ENCODE measurements at regions not wholly inside any gene's neighbourhood (a gene's known extent, or its start where the extent isn't known, plus 50 kb on each side); places are given as distances from the start of the nearest gene placed in this dataset.

DNA sequence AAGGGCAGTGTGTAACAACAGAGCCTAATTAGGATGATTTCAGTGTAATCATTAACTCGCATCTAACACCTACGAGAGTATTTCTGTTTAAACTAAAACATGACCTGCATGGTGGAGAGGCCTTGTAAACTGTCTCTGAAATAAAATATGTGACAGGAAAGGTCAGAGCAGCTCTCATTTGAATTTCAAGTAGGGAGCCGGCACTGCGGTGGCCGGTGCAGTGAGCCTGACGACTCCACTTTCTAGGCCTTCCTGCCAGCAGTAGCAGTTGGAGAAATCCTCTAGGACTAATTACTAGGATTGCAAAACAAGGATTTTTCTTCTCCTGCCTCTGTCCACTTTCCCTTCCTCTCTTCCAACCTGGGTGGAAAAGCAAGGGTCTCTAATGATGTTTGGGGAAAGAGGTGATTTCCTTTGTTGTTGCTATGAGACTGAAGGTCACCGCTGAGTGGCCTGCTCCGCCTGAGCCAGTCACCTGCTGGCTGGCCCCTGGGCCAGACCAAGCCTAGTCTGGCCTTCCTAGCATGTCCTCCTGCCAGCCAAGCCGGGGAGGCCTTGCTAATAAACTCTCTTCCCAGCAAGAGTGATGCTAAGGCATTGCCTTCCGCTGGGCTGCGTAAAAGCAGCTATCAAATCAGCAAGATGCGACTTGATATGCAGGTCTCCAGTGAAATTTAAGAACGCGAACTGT, 245.7 kb downstream of the PSAT1 start:
- in situ Hi-C loops (cut with HindIII; ENCODE audit: low pct_unique_long_range_greater_than_20kb, low sequenced_read_pairs): no loop called here
- DNase-seq (ENCODE audit: low read depth): no peak

GRCh38 chr9:78543353-78543752, 246.4 kb downstream of the PSAT1 start:
- DNase-seq (ENCODE audit: low read depth): no peak
- in situ Hi-C loops (cut with HindIII; ENCODE audit: low pct_unique_long_range_greater_than_20kb, low sequenced_read_pairs): no loop called here

DNA sequence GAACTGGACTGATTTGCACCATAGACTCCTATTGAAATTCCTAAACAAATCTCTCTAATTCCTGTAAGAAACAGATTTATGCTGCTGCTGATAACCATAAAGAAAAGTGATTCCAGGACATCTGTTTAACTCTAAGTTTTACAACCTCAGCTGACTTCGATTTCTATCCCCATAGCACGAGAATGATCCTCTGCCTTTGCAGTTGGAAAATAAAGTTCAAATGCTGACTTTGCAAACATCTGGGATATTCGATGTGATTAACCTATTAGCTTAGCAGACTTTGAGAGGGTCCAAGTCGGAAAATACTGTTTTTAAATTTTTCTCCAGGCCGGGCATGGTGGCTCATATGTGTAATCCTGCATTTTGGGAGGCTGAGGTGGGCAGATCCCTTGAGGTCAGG, 247.3 kb downstream of the PSAT1 start:
- no peak for DNase-seq (ENCODE audit: low read depth)
- in situ Hi-C loops (cut with HindIII; ENCODE audit: low pct_unique_long_range_greater_than_20kb, low sequenced_read_pairs): no loop called here

GRCh38 chr9:78547831-78548230, 250.9 kb downstream of the PSAT1 start:
- in situ Hi-C loops (cut with HindIII; ENCODE audit: low pct_unique_long_range_greater_than_20kb, low sequenced_read_pairs): no loop called here
- no peak for DNase-seq (ENCODE audit: low read depth)

- in situ Hi-C loops (cut with HindIII; ENCODE audit: low pct_unique_long_range_greater_than_20kb, low sequenced_read_pairs): no loop called here
- DNase-seq (ENCODE audit: low read depth): no peak
These were observed 251.7 kb downstream of the PSAT1 start for GRCh38 chr9:78548670-78549069.

DNA sequence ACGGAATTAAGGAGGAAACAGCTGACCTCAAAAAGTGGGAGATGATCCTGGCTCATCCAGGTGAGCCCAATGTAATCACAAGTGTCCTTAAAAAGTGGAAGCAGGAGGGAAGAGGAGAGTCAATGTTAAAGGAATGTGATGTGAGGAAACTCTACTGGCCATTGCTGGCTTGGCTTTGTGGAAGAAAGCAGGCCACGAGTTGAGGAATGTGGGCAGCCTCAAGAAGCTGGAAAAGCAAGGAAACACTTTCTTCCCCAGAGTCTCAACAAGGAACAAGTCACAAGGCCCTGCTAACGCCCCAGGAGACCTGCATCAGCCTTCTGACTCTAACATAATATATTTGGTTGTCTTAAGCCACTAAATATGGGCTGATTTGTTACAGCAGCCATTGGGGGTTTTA, 252.8 kb downstream of the PSAT1 start:
- no peak for DNase-seq (ENCODE audit: low read depth)
- in situ Hi-C loops (cut with HindIII; ENCODE audit: low pct_unique_long_range_greater_than_20kb, low sequenced_read_pairs): no loop called here

DNA sequence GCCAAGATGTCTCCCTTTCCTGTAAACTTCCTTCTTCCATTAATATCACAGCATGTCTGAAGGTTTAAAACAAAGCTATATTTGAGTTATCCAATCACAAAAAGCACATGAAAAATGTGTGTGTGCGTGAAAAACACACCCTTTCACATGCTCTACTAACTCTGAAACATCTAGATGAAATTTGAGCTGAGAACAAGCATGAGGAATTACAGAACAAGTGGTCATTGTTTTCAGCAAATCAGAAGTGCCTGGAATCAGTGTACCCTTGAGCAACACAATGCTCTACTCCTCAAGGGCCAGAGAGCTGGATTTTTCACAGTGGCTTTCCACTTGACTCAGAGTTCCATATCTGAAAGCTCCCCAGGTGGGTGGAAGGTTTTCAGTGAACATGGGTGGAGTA, 255.9 kb downstream of the PSAT1 start:
- in situ Hi-C loops (cut with HindIII; ENCODE audit: low pct_unique_long_range_greater_than_20kb, low sequenced_read_pairs): no loop called here
- DNase-seq (ENCODE audit: low read depth): peak; percentile 31

GRCh38 chr9:78557540-78557939, 260.6 kb downstream of the PSAT1 start:
- DNase-seq (ENCODE audit: low read depth): no peak
- in situ Hi-C loops (cut with HindIII; ENCODE audit: low pct_unique_long_range_greater_than_20kb, low sequenced_read_pairs): no loop called here

GRCh38 chr9:78559449-78559885, 262.5 kb downstream of the PSAT1 start:
- no peak for DNase-seq (ENCODE audit: low read depth)
- in situ Hi-C loops (cut with HindIII; ENCODE audit: low pct_unique_long_range_greater_than_20kb, low sequenced_read_pairs): no loop called here

DNA sequence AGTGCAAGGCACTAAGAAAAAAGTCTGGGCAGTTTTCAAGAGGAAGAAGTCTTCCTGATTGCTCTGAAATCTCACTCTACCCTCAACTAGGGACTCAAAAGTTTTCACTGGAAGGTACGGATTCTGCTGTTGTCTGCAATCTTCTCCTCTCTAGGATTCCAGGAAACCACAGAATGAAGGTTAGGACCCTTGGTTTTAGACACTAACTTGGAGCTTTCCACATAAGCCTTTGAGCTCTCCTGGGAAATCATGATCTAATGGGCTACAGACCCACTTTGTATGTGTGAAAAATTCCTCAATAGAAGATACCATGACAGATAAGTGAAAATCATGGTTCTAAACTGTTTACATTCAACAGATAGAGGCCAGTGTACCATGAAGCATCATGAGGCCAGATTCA, 265.1 kb downstream of the PSAT1 start:
- DNase-seq (ENCODE audit: low read depth): no peak
- in situ Hi-C loops (cut with HindIII; ENCODE audit: low pct_unique_long_range_greater_than_20kb, low sequenced_read_pairs): no loop called here

GRCh38 chr9:78563269-78563668, 266.3 kb downstream of the PSAT1 start:
- no peak for DNase-seq (ENCODE audit: low read depth)
- in situ Hi-C loops (cut with HindIII; ENCODE audit: low pct_unique_long_range_greater_than_20kb, low sequenced_read_pairs): no loop called here

DNA sequence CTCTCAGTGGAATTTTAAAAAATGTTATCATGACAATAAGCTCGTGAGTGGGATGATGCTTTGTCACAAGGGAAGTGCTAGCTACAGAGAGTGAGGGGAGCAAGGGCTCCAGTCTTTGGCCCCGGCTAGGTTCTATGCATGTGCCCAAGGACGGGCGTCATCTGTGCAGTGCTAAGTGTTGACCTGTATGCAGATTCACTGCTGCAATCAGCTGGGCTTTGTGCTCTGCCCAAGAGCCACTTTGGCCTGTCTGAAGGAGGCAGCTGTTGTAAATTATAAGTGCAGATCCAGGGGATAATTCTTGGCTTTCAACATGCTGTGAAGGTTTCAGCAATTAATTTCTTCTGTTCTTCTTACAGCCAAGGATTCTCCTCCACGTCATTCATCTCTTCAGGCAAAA, 268.6 kb downstream of the PSAT1 start:
- no peak for DNase-seq (ENCODE audit: low read depth)

DNA sequence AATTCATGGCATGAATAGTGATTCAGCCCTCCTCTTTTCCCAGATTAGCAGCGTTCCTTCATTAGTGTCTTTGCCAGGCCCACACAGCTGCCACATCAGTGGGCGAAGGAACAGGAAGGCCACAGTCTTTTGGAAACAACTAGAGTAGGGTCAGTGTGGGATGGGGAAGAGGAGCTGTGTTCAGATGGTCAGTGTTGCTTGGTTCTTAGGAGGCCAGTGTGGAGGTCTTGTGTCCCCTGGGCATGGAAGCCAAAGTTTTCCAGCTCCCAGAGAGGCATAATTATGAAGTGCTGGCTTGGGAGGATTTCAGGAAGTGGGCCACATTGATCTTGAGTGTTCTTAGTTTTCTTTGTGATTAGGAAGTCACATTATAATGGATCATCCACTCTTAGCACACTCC, 269.6 kb downstream of the PSAT1 start:
- in situ Hi-C loops (cut with HindIII; ENCODE audit: low pct_unique_long_range_greater_than_20kb, low sequenced_read_pairs): no loop called here
- DNase-seq (ENCODE audit: low read depth): no peak

More for the DNA sequence above, 268.6 kb downstream of the PSAT1 start:
- in situ Hi-C loops (cut with HindIII; ENCODE audit: low pct_unique_long_range_greater_than_20kb, low sequenced_read_pairs): no loop called here

- DNase-seq (ENCODE audit: low read depth): peak; percentile 30
These were observed 270.2 kb downstream of the PSAT1 start for GRCh38 chr9:78566948-78567675.

DNA sequence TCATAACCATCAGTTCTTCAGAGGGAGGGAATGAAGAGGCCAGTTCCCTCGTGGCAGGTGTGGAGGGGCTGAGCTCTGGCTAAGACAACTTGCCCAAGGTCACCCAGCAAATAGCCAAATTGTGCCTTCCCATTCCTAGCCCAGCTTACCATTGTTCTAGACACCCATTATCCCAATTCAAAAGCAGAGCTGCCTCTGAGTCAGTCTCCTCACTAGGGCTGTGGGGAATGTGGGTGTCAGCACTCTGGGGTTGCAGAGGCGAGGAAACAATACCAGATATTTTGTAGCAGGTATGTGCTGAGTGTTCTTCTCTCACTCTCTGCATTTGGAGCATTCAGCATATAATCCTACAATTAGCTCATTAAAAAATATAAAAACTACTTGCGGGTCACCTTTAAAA, 270.8 kb downstream of the PSAT1 start:
- no peak for DNase-seq (ENCODE audit: low read depth)
- in situ Hi-C loops (cut with HindIII; ENCODE audit: low pct_unique_long_range_greater_than_20kb, low sequenced_read_pairs): no loop called here

More at GRCh38 chr9:78566948-78567675, 270.2 kb downstream of the PSAT1 start:
- in situ Hi-C loops (cut with HindIII; ENCODE audit: low pct_unique_long_range_greater_than_20kb, low sequenced_read_pairs): no loop called here

DNA sequence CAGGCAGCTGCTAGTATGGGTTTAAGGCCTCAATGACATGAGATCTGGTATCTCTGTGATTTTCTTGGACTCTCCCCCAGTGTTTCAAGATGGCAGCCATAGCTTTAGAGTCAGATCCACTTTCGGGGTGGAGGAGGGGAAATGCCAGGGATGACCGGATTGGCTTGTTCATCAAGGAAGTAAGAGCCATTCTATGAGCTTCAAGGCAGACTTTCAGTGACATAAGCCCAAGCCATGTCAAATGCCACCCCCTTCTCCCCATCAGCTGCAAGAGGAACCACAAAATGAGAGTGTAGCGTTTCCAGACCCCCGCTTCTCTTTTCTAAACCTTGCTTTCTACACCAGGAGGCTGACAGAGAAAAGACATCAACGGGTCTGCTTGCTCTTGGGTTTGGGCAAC, 271.8 kb downstream of the PSAT1 start:
- DNase-seq (ENCODE audit: low read depth): no peak
- in situ Hi-C loops (cut with HindIII; ENCODE audit: low pct_unique_long_range_greater_than_20kb, low sequenced_read_pairs): no loop called here

DNA sequence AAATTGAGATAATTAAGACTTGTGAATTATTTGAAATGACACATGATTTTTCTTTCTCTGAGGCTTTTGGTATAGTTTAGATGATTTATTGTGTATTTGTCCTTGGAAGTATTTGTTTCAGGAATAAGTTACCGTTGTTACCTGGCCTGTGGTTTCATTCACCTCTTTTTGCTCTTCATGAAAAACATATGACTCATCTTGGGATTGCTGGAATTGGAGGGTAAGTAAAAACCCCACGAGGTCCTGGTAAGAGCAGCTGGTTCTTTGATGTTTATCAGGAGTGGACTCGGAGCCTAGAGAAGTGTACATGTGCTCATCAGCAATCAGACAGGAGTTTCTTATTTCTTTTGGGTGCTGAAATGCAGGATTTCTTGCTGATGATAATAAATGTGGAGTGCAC, 275.3 kb downstream of the PSAT1 start:
- no peak for DNase-seq (ENCODE audit: low read depth)
- in situ Hi-C loops (cut with HindIII; ENCODE audit: low pct_unique_long_range_greater_than_20kb, low sequenced_read_pairs): no loop called here

- in situ Hi-C loops (cut with HindIII; ENCODE audit: low pct_unique_long_range_greater_than_20kb, low sequenced_read_pairs): no loop called here
- DNase-seq (ENCODE audit: low read depth): no peak
These were observed 276.3 kb downstream of the PSAT1 start for GRCh38 chr9:78573205-78573604.

GRCh38 chr9:78573669-78574068, 276.7 kb downstream of the PSAT1 start:
- in situ Hi-C loops (cut with HindIII; ENCODE audit: low pct_unique_long_range_greater_than_20kb, low sequenced_read_pairs): no loop called here
- no peak for DNase-seq (ENCODE audit: low read depth)
